HG02938 (cell line): ENCODE measurements at regions not wholly inside any gene's neighbourhood (a gene's known extent, or its start where the extent isn't known, plus 50 kb on each side); places are given as distances from the start of the nearest gene placed in this dataset.

Experiments used
- ATAC-seq: cut with Tn5 transposase; IDR thresholded peaks from one replicate; pipeline ENCODE4 v1.9.1; 2021; ENCODE audit warnings: mild to moderate bottlenecking, moderate library complexity; ENCODE audit not compliant: unreplicated experiment

- no peak for ATAC-seq
These were observed 93.0 kb downstream of the MTPAP start for GRCh38 chr10:30256084-30256483.

GRCh38 chr10:30254926-30255325 is 94.2 kb downstream of the MTPAP start:
- no peak for ATAC-seq

- no peak for ATAC-seq
These were observed 100.3 kb downstream of the MTPAP start for GRCh38 chr10:30248728-30249127.

- ATAC-seq: peak; percentile 65
These were observed 101.4 kb downstream of the MTPAP start for GRCh38 chr10:30247704-30248103.

- no peak for ATAC-seq
These were observed 107.5 kb downstream of the MTPAP start for GRCh38 chr10:30241422-30242110.

- no peak for ATAC-seq
These were observed 110.2 kb downstream of the MTPAP start for GRCh38 chr10:30238836-30239235.

GRCh38 chr10:30233186-30233959 is 115.7 kb downstream of the MTPAP start:
- no peak for ATAC-seq

- ATAC-seq: no peak
These were observed 117.4 kb downstream of the MTPAP start for GRCh38 chr10:30231709-30232108.

- no peak for ATAC-seq
These were observed 117.9 kb downstream of the MTPAP start for GRCh38 chr10:30231071-30231652.

- ATAC-seq: no peak
These were observed 119.5 kb downstream of the MTPAP start for GRCh38 chr10:30229536-30229935.

GRCh38 chr10:30228417-30229036 is 120.6 kb downstream of the MTPAP start:
- ATAC-seq: no peak

GRCh38 chr10:30227481-30227880 is 121.6 kb downstream of the MTPAP start:
- ATAC-seq: no peak

- no peak for ATAC-seq
These were observed 128.9 kb downstream of the MTPAP start for GRCh38 chr10:30219971-30220751.

GRCh38 chr10:30216821-30217220 is 132.3 kb downstream of the MTPAP start:
- no peak for ATAC-seq

GRCh38 chr10:30215623-30216022 is 133.5 kb downstream of the MTPAP start:
- no peak for ATAC-seq

GRCh38 chr10:30215141-30215540 is 133.9 kb downstream of the MTPAP start:
- ATAC-seq: no peak

GRCh38 chr10:30210296-30210695 is 138.8 kb downstream of the MTPAP start:
- no peak for ATAC-seq

GRCh38 chr10:30208330-30208729 is 140.7 kb downstream of the MTPAP start:
- no peak for ATAC-seq

- ATAC-seq: peak; percentile 56
These were observed 141.5 kb downstream of the MTPAP start for GRCh38 chr10:30207485-30208052.

GRCh38 chr10:30200017-30200415 is 140.6 kb upstream of the JCAD start:
- ATAC-seq: no peak
